Type B pancreatic cell (in vitro differentiated cells): ENCODE measurements at regions not wholly inside any gene's neighbourhood (a gene's known extent, or its start where the extent isn't known, plus 50 kb on each side); places are given as distances from the start of the nearest gene placed in this dataset.

Experiments
- DNase-seq: peaks from one replicate; pipeline ENCODE4 v3.0.0; 2021; ENCODE audit warnings: mixed read lengths; ENCODE audit not compliant: unreplicated experiment; ENCODE audit errors: extremely low spot score
- H3K27ac Mint-ChIP-seq: 2 replicates; pipeline ENCODE4 v1.8.0; 2021; ENCODE audit warnings: mild to moderate bottlenecking, mixed read lengths
- H3K27me3 Mint-ChIP-seq: 2 replicates; pipeline ENCODE4 v1.8.0; 2021; ENCODE audit warnings: mixed read lengths
- H3K36me3 Mint-ChIP-seq: 2 replicates; pipeline ENCODE4 v1.8.0; 2021; ENCODE audit warnings: mixed read lengths
- H3K4me1 Mint-ChIP-seq: one replicate; pipeline ENCODE4 v1.8.0; 2021; ENCODE audit warnings: mixed read lengths; ENCODE audit not compliant: unreplicated experiment
- H3K4me3 Mint-ChIP-seq: 2 replicates; pipeline ENCODE4 v1.8.0; 2021; ENCODE audit warnings: mild to moderate bottlenecking, mixed read lengths
- H3K9me3 Mint-ChIP-seq: 2 replicates; pipeline ENCODE4 v1.8.0; 2021; ENCODE audit warnings: mixed read lengths
- CTCF ChIP-seq: fragments of 200-600 bp; sonication (generic); conservative IDR thresholded peaks from 2 replicates; pipeline ENCODE4 v1.5.0; 2021; ENCODE audit warnings: antibody characterized with exemption, mild to moderate bottlenecking

DNA sequence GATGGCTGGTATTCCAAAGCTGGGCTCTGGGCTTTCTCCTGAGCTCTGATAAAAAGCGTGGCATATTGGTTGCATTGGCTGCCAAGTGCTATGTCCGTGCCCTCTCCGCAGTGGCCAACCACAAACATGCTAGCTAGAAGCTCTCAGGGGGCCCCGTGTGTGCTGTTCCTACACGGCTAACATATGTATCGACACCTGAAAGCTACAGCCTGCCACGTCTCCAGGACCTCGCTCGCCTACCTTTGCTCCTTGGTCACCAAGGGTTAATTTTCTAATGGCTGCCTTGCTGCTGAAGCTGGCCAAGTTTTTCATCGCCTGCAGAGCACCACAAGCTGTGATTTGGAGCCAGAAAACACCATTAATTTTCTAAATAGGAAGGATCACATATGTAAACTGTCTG, 888.4 kb downstream of the BCL11A start:
- Mint-ChIP-seq H3K4me1 (peaks cover 24% of the 10 kb centered on the region), H3K9me3 (peaks cover 3% of the 10 kb centered on the region), H3K27me3 (no peaks in the 10 kb centered on the region), H3K27ac (no peak overlapping the region), H3K4me3 (no peak overlapping the region), H3K36me3 (no peaks in the 10 kb centered on the region)
- no peak for TF ChIP-seq CTCF
- DNase-seq: no peak

DNA sequence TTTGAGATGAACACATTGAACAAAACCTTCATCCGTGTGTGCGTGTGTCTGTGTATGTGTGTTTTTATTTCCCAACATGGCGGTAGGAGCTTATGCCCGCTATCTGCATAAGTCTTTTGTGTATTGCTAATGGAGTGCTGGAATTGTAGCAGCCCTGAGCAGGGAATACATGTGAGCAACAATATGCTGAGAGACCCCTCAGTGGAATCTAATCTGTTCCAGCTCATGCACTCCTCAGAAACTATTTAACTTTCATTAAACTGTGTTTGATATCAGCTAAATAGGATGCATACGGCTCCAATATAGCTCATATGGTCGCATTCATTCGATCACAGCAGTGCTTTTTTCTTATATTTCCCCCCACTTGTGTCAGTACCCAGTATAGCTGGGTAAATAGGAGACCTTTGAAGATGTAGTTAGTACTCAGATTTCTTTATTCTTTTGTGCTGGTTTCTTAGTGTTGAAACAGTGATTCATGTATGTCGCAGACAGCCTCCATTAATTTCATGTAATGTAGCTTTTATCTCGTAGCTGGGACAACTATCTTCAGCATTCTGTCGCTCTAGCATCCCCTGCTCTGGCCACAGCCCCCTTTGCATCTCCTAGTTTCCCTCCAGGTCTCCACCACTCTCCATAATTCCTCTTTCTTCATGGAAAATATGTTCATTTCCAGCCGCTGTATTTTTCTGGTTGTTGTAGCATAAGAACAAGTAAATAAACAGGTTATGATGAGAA, 891.2 kb downstream of the BCL11A start:
- Mint-ChIP-seq H3K4me3 (no peak overlapping the region), H3K27ac (no peak overlapping the region), H3K27me3 (no peaks in the 10 kb centered on the region), H3K36me3 (no peaks in the 10 kb centered on the region), H3K4me1 (peaks cover 24% of the 10 kb centered on the region), H3K9me3 (peaks cover 3% of the 10 kb centered on the region)
- TF ChIP-seq CTCF: no peak
- DNase-seq: no peak

DNA sequence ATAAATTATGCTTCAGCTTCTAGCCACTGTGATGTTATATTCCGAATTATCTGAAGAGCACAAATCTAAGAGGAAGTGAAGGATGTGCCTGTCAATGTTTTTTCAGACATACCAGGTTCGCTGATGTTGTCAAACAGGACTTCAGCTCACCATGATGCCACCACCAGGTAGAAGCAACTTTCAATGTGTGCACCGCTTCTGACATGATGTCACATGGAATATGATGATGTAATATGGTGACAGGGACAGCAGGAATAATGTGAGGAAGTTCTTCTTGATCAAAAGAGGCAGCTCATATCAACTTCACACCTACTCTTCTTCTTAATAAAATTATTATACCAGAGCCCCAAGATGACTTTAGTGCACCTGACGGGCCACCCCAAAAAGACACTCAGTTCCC, 893.2 kb downstream of the BCL11A start:
- no peak for TF ChIP-seq CTCF
- no peak overlapping the region for H3K27ac Mint-ChIP-seq

GRCh38 chr2:59658906-59659635, 894.4 kb downstream of the BCL11A start:
- Mint-ChIP-seq H3K4me3 (no peak overlapping the region), H3K9me3 (no peaks in the 10 kb centered on the region), H3K36me3 (no peaks in the 10 kb centered on the region), H3K27me3 (no peaks in the 10 kb centered on the region), H3K27ac (no peak overlapping the region), H3K4me1 (peaks cover 17% of the 10 kb centered on the region)
- DNase-seq: no peak
- TF ChIP-seq CTCF: no peak

More for the DNA sequence above, 893.2 kb downstream of the BCL11A start:
- H3K4me3 Mint-ChIP-seq: no peak overlapping the region
- no peaks in the 10 kb centered on the region for H3K36me3 Mint-ChIP-seq
- DNase-seq: no peak
- no peaks in the 10 kb centered on the region for H3K9me3 Mint-ChIP-seq
- no peaks in the 10 kb centered on the region for H3K27me3 Mint-ChIP-seq
- peaks cover 23% of the 10 kb centered on the region for H3K4me1 Mint-ChIP-seq

DNA sequence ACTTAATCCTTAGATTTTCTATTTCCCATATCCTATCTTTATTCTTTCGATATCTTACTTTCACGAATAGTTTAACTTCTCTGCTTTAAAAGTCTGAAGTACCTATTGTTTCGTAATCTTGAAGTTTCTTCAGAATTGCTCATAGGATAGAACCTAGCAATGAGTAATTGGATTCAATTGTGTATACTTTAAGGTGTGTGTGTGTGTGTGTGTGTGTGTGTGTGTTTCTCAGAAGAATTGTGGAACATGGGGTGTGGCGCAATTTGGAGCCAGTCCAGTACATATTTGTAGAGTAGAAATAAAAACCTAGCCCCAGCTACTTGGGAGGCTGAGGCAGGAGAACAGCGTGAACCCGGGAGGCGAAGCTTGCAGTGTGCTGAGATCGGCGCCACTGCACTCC, 897.6 kb downstream of the BCL11A start:
- TF ChIP-seq CTCF: no peak
- H3K4me1 Mint-ChIP-seq: no peaks in the 10 kb centered on the region
- no peaks in the 10 kb centered on the region for H3K27me3 Mint-ChIP-seq
- no peak for DNase-seq
- H3K27ac Mint-ChIP-seq: no peak overlapping the region
- H3K36me3 Mint-ChIP-seq: no peaks in the 10 kb centered on the region
- H3K4me3 Mint-ChIP-seq: no peak overlapping the region
- no peaks in the 10 kb centered on the region for H3K9me3 Mint-ChIP-seq
